Spleen (tissue), 7 donors: ENCODE measurements at regions not wholly inside any gene's neighbourhood (a gene's known extent, or its start where the extent isn't known, plus 50 kb on each side); places are given as distances from the start of the nearest gene placed in this dataset.

Experiments
- POLR2A ChIP-seq, 3 donors: fragments of 450-650 bp; IDR thresholded peaks; one replicate each; pipeline ENCODE4 v1.5.1; 2017; ENCODE audit warnings: antibody characterized with exemption in 3 of 3, mild to moderate bottlenecking in 1 of 3
- POLR2AphosphoS5 ChIP-seq, 3 donors: sonication (generic); formaldehyde crosslinking; IDR thresholded peaks; one replicate each; pipeline ENCODE4 v1.5.1; 2017; ENCODE audit warnings: antibody characterized with exemption in 3 of 3
- TF ChIP-seq, protein P1 (sequence below), 11 experiments: fragments of 200-600 bp in 7 of 11; fragments of 450-650 bp in 4 of 11; sonication (generic) in 4 of 11; IDR thresholded peaks in 8 of 11; conservative IDR thresholded peaks in 3 of 11; 1 replicate in 7 of 11; 2 replicates in 4 of 11; pipeline versions ENCODE4 v1.4.0 to v1.8.0; 2016 to 2021; ENCODE audit warnings: antibody characterized with exemption in 11 of 11, inconsistent platforms in 4 of 11, mild to moderate bottlenecking in 1 of 11
- donor health status: DM: no; HTN: no; CAD: no; lungs with moderate emphysema.
- donor health status: DM: no; HTN: no; CAD: no.
- donor health status: DM: no; HTN: no; CAD: no.

DNA sequence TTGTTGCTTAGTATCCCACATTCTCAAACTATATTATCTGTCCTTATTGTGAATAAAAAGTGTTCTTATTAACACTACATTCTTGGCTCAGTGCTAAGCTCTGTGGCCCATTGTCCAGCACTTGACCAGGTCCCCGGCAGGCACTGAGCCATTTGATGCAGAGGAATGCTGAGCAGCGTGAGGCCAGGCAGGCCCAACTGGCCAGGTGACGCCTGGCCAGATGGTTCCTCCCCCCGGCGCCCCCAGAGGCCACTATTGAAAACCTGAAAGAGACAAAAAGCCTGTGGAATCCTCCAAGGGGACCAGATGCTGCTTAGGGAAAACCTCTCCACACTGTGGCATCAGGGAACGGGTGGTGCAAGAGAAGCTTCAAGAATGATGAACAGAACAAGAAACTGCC lies 597.5 kb upstream of the JAG1 start:
- TF ChIP-seq, protein P1, sequence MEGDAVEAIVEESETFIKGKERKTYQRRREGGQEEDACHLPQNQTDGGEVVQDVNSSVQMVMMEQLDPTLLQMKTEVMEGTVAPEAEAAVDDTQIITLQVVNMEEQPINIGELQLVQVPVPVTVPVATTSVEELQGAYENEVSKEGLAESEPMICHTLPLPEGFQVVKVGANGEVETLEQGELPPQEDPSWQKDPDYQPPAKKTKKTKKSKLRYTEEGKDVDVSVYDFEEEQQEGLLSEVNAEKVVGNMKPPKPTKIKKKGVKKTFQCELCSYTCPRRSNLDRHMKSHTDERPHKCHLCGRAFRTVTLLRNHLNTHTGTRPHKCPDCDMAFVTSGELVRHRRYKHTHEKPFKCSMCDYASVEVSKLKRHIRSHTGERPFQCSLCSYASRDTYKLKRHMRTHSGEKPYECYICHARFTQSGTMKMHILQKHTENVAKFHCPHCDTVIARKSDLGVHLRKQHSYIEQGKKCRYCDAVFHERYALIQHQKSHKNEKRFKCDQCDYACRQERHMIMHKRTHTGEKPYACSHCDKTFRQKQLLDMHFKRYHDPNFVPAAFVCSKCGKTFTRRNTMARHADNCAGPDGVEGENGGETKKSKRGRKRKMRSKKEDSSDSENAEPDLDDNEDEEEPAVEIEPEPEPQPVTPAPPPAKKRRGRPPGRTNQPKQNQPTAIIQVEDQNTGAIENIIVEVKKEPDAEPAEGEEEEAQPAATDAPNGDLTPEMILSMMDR (IDR thresholded peaks at IDR 0.05 in 8 of 11, conservative IDR thresholded peaks at IDR 0.05 in 3 of 11), result no peak
- no peak for TF ChIP-seq POLR2AphosphoS5 (IDR thresholded peaks at IDR 0.05)
- no peak for TF ChIP-seq POLR2A (IDR thresholded peaks at IDR 0.05)
